ENCODE measurements at regions not wholly inside any gene's neighbourhood (a gene's known extent, or its start where the extent isn't known, plus 50 kb on each side); places are given as distances from the start of the nearest gene placed in this dataset.
"Not testable (repeated sequence)": the region's sequence is repeated elsewhere in the genome, so short reads cannot be mapped to it uniquely, and the experiment has no call there.

GRCh38 chr7:92945840-92946239 is 109.5 kb upstream of the CDK6 start:
- no peak for TF ChIP-seq CTCF (IDR thresholded peaks at IDR 0.05; ENCODE audit: insufficient read depth, low read depth, low read length)
- no peak overlapping the region for H3K4me3 ChIP-seq (ENCODE audit: low read depth, low read length)
- DNase-seq (ENCODE audit: low read depth) = no peak

GRCh38 chr7:92944633-92945032 is 108.3 kb upstream of the CDK6 start:
- TF ChIP-seq CTCF (IDR thresholded peaks at IDR 0.05; ENCODE audit: insufficient read depth, low read depth, low read length) = no peak
- peak; percentile 19 for DNase-seq (ENCODE audit: low read depth)
- no peak overlapping the region for H3K4me3 ChIP-seq (ENCODE audit: low read depth, low read length)

GRCh38 chr7:92942706-92943105 is 106.3 kb upstream of the CDK6 start:
- not testable (repeated sequence) for DNase-seq (ENCODE audit: low read depth); H3K4me3 ChIP-seq (ENCODE audit: low read depth, low read length)

GRCh38 chr7:92939666-92940360 is 103.4 kb upstream of the CDK6 start:
- no peak for DNase-seq (ENCODE audit: low read depth)
- no peak for TF ChIP-seq CTCF (IDR thresholded peaks at IDR 0.05; ENCODE audit: insufficient read depth, low read depth, low read length)
- no peak overlapping the region for H3K4me3 ChIP-seq (ENCODE audit: low read depth, low read length)

GRCh38 chr7:92934096-92934495 is 97.7 kb upstream of the CDK6 start:
- H3K4me3 ChIP-seq (ENCODE audit: low read depth, low read length) = no peak overlapping the region
- no peak for TF ChIP-seq CTCF (IDR thresholded peaks at IDR 0.05; ENCODE audit: insufficient read depth, low read depth, low read length)
- no peak for DNase-seq (ENCODE audit: low read depth)

GRCh38 chr7:92932450-92932849 is 96.1 kb upstream of the CDK6 start:
- DNase-seq (ENCODE audit: low read depth) = no peak
- TF ChIP-seq CTCF (IDR thresholded peaks at IDR 0.05; ENCODE audit: insufficient read depth, low read depth, low read length) = no peak
- no peak overlapping the region for H3K4me3 ChIP-seq (ENCODE audit: low read depth, low read length)

GRCh38 chr7:92930404-92930803 is 94.0 kb upstream of the CDK6 start:
- no peak for TF ChIP-seq CTCF (IDR thresholded peaks at IDR 0.05; ENCODE audit: insufficient read depth, low read depth, low read length)
- DNase-seq (ENCODE audit: low read depth) = no peak
- no peak overlapping the region for H3K4me3 ChIP-seq (ENCODE audit: low read depth, low read length)
